Type B pancreatic cell (in vitro differentiated cells): ENCODE measurements at regions not wholly inside any gene's neighbourhood (a gene's known extent, or its start where the extent isn't known, plus 50 kb on each side); places are given as distances from the start of the nearest gene placed in this dataset.

ENCODE experiments used
- DNase-seq: peaks from one replicate; pipeline ENCODE4 v3.0.0; 2021; ENCODE audit warnings: mixed read lengths; ENCODE audit not compliant: unreplicated experiment; ENCODE audit errors: extremely low spot score
- H3K27ac Mint-ChIP-seq: 2 replicates; pipeline ENCODE4 v1.8.0; 2021; ENCODE audit warnings: mild to moderate bottlenecking, mixed read lengths
- H3K27me3 Mint-ChIP-seq: 2 replicates; pipeline ENCODE4 v1.8.0; 2021; ENCODE audit warnings: mixed read lengths
- H3K36me3 Mint-ChIP-seq: 2 replicates; pipeline ENCODE4 v1.8.0; 2021; ENCODE audit warnings: mixed read lengths
- H3K4me1 Mint-ChIP-seq: one replicate; pipeline ENCODE4 v1.8.0; 2021; ENCODE audit warnings: mixed read lengths; ENCODE audit not compliant: unreplicated experiment
- H3K4me3 Mint-ChIP-seq: 2 replicates; pipeline ENCODE4 v1.8.0; 2021; ENCODE audit warnings: mild to moderate bottlenecking, mixed read lengths
- H3K9me3 Mint-ChIP-seq: 2 replicates; pipeline ENCODE4 v1.8.0; 2021; ENCODE audit warnings: mixed read lengths
- TF ChIP-seq, protein P1 (sequence below): fragments of 200-600 bp; sonication (generic); conservative IDR thresholded peaks from 2 replicates; pipeline ENCODE4 v1.5.0; 2021; ENCODE audit warnings: antibody characterized with exemption, mild to moderate bottlenecking

DNA sequence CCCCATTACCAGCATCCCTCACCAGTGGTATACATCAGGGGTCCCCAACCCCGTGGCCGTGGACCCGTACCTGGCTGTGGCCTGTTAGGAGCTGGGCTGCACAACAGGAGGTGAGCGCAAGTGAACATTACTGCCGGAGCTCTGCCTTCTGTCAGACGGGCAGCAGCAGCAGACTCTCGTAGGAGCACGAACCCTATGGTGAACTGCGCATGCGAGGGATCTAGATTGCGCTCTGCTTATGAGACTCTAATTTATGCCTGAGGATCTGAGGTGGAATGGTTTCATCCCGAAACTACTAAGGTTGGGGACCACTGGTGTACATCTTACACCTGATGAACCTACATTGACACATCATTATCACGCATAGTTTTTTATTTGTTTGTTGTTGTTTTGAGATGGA is 52.8 kb upstream of the DHX15 start:
- H3K4me3 Mint-ChIP-seq, result no peak overlapping the region
- TF ChIP-seq, protein P1, sequence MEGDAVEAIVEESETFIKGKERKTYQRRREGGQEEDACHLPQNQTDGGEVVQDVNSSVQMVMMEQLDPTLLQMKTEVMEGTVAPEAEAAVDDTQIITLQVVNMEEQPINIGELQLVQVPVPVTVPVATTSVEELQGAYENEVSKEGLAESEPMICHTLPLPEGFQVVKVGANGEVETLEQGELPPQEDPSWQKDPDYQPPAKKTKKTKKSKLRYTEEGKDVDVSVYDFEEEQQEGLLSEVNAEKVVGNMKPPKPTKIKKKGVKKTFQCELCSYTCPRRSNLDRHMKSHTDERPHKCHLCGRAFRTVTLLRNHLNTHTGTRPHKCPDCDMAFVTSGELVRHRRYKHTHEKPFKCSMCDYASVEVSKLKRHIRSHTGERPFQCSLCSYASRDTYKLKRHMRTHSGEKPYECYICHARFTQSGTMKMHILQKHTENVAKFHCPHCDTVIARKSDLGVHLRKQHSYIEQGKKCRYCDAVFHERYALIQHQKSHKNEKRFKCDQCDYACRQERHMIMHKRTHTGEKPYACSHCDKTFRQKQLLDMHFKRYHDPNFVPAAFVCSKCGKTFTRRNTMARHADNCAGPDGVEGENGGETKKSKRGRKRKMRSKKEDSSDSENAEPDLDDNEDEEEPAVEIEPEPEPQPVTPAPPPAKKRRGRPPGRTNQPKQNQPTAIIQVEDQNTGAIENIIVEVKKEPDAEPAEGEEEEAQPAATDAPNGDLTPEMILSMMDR, result no peak
- H3K36me3 Mint-ChIP-seq, result no peaks in the 10 kb centered on the region

DNA sequence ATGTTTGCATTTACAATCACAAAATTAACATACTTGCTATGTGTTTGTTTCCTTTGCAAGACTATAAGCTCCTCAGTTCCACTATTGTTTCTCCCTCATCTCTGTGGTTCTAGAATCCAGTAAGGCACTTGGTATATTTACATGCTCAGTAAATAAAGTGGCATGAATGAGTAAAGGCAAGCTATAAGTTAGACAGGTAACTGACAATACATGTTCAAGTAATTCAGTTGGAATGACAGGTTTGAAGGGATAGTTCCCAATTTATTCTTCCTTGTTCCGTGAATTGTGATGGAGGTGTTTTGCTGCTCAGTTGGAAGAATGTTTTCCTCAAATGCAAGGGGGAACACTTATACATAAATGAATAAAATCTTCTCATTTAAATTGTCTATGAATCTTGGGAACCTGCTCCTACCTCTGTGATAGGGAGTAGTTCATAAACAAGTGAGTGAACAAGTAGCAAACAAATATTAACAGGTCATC is 54.1 kb upstream of the DHX15 start:
- Mint-ChIP-seq H3K27me3 (peaks cover 3% of the 10 kb centered on the region), H3K27ac (no peak overlapping the region), H3K36me3 (no peaks in the 10 kb centered on the region), H3K9me3 (no peaks in the 10 kb centered on the region), H3K4me1 (peaks cover 6% of the 10 kb centered on the region), H3K4me3 (no peak overlapping the region)
- TF ChIP-seq, protein P1, result no peak
- DNase-seq, result no peak

More for the DNA sequence above, 52.8 kb upstream of the DHX15 start:
- DNase-seq, result no peak
- Mint-ChIP-seq H3K27me3 (peaks cover 3% of the 10 kb centered on the region), H3K4me1 (no peaks in the 10 kb centered on the region), H3K9me3 (no peaks in the 10 kb centered on the region), H3K27ac (no peak overlapping the region)

DNA sequence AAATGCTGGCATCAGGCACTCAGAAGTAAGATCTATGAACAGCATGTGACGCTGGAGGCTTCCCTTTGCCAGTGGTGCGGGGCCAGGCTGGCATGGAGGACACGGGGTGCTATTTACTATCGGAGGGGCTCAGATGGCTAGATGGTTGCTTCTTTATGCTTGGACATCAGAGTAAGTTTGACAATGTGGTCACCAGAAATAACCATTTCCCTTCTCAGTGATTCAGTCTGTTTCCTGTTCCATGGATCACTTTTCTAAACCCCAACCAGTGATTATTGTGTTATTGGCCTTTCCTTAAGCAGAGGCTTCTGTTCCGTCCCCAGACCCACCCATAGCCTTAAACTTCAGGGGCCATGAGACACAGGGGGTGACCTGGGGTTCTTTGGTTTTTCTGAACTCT is 55.4 kb upstream of the DHX15 start:
- TF ChIP-seq, protein P1, result no peak
- Mint-ChIP-seq H3K27ac (no peak overlapping the region), H3K27me3 (peaks cover 3% of the 10 kb centered on the region), H3K9me3 (no peaks in the 10 kb centered on the region), H3K4me3 (no peak overlapping the region), H3K4me1 (peaks cover 6% of the 10 kb centered on the region), H3K36me3 (no peaks in the 10 kb centered on the region)
- no peak for DNase-seq

DNA sequence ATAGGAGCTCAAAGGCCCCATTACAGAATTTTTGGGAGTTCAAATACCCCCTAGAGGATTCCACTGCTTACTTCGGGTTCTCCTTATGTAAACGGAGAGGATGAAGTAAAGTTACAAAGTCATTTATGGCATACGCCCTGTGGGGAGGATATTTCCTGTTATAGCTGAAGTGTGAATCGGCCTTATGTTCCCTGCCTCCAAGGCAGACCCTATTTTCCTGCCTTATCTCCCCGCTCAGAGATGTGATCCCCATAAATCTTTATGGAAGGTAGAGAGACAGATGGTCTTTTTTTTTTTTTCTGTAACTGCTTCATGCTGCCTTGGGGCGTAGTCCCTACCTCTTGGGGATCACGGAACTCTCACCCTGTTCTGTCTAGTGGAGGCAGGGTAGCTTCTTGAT is 56.0 kb upstream of the DHX15 start:
- TF ChIP-seq, protein P1, result no peak
- no peak overlapping the region for H3K27ac Mint-ChIP-seq
- H3K36me3 Mint-ChIP-seq, result no peaks in the 10 kb centered on the region
- H3K27me3 Mint-ChIP-seq, result peaks cover 3% of the 10 kb centered on the region
- peaks cover 6% of the 10 kb centered on the region for H3K4me1 Mint-ChIP-seq
- no peak for DNase-seq
- H3K4me3 Mint-ChIP-seq, result no peak overlapping the region
- H3K9me3 Mint-ChIP-seq, result no peaks in the 10 kb centered on the region

DNA sequence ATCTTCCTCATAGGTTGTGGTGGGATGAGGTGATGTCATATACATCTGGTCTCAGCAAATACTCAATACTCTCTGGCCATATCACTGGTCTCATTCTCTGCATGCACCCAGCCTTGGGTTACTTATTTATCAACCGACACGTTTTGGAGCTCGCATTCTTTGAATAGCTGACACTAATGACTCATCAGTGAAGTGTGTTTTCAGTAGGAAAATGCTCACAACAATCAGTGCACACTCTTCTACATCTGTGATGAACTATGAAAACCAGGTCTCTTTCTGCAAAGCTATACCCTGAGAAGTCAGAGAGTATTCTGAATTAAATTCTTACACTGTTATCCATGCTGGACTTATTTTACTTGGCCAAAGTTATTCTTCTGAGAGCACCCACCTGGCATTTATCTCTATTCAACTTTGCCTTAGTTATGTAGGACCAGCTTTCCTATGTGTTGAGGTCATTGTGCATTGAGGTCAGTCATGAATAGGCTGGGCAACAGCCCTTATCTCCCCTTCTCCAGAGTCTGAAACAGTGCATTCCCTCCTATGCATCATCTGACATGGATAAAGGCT is 58.7 kb upstream of the DHX15 start:
- no peaks in the 10 kb centered on the region for H3K27me3 Mint-ChIP-seq
- no peaks in the 10 kb centered on the region for H3K9me3 Mint-ChIP-seq
- peaks cover 6% of the 10 kb centered on the region for H3K4me1 Mint-ChIP-seq
- H3K27ac Mint-ChIP-seq, result peak overlapping the region; percentile 11
- TF ChIP-seq, protein P1, result no peak
- H3K4me3 Mint-ChIP-seq, result no peak overlapping the region
- no peaks in the 10 kb centered on the region for H3K36me3 Mint-ChIP-seq
- no peak for DNase-seq
